ENCODE measurements at regions not wholly inside any gene's neighbourhood (a gene's known extent, or its start where the extent isn't known, plus 50 kb on each side); places are given as distances from the start of the nearest gene placed in this dataset.
"Not testable (repeated sequence)": the region's sequence is repeated elsewhere in the genome, so short reads cannot be mapped to it uniquely, and the experiment has no call there.

GRCh38 chr1:104466068-104466467, 716.4 kb downstream of the AMY1C start:
- no peak for DNase-seq (ENCODE audit: low read depth)

GRCh38 chr1:104467590-104467989, 717.9 kb downstream of the AMY1C start:
- DNase-seq (ENCODE audit: low read depth): no peak

- DNase-seq (ENCODE audit: low read depth): no peak
Observed at GRCh38 chr1:104468282-104468681, 718.6 kb downstream of the AMY1C start.

- DNase-seq (ENCODE audit: low read depth): no peak
Observed at GRCh38 chr1:104476126-104476525, 726.4 kb downstream of the AMY1C start.

- no peak for DNase-seq (ENCODE audit: low read depth)
Observed at GRCh38 chr1:104488296-104489015, 738.8 kb downstream of the AMY1C start.

- no peak for DNase-seq (ENCODE audit: low read depth)
Observed at GRCh38 chr1:104526158-104526795, 776.6 kb downstream of the AMY1C start.

- DNase-seq (ENCODE audit: low read depth): no peak
Observed at GRCh38 chr1:104531990-104532389, 782.3 kb downstream of the AMY1C start.

GRCh38 chr1:104574620-104575019, 824.9 kb downstream of the AMY1C start:
- DNase-seq (ENCODE audit: low read depth): no peak

GRCh38 chr1:104592926-104593325, 843.2 kb downstream of the AMY1C start:
- no peak for DNase-seq (ENCODE audit: low read depth)

GRCh38 chr1:104593413-104594187, 843.9 kb downstream of the AMY1C start:
- DNase-seq (ENCODE audit: low read depth): no peak

- DNase-seq (ENCODE audit: low read depth): no peak
Observed at GRCh38 chr1:104617474-104617873, 867.8 kb downstream of the AMY1C start.

- DNase-seq (ENCODE audit: low read depth): no peak
Observed at GRCh38 chr1:104621221-104621620, 871.5 kb downstream of the AMY1C start.

- no peak for DNase-seq (ENCODE audit: low read depth)
Observed at GRCh38 chr1:104624538-104624937, 874.8 kb downstream of the AMY1C start.

GRCh38 chr1:104629589-104629988, 879.9 kb downstream of the AMY1C start:
- DNase-seq (ENCODE audit: low read depth): no peak

GRCh38 chr1:104630567-104631149, 881.0 kb downstream of the AMY1C start:
- no peak for DNase-seq (ENCODE audit: low read depth)

- DNase-seq (ENCODE audit: low read depth): no peak
Observed at GRCh38 chr1:104636581-104636980, 886.9 kb downstream of the AMY1C start.

- no peak for DNase-seq (ENCODE audit: low read depth)
Observed at GRCh38 chr1:104646233-104646632, 896.5 kb downstream of the AMY1C start.

GRCh38 chr1:104648269-104648691, 898.6 kb downstream of the AMY1C start:
- no peak for DNase-seq (ENCODE audit: low read depth)

- DNase-seq (ENCODE audit: low read depth): not testable (repeated sequence)
Observed at GRCh38 chr1:104664374-104664773, 914.7 kb downstream of the AMY1C start.

- no peak for DNase-seq (ENCODE audit: low read depth)
Observed at GRCh38 chr1:104665300-104665699, 915.6 kb downstream of the AMY1C start.

GRCh38 chr1:104671684-104672353, 922.1 kb downstream of the AMY1C start:
- DNase-seq (ENCODE audit: low read depth): no peak

GRCh38 chr1:104699433-104699832, 949.7 kb downstream of the AMY1C start:
- DNase-seq (ENCODE audit: low read depth): no peak

Data from non-pigmented ciliary epithelial cell (primary cell).